Gastroesophageal sphincter (tissue), 3 donors: ENCODE measurements at regions not wholly inside any gene's neighbourhood (a gene's known extent, or its start where the extent isn't known, plus 50 kb on each side); places are given as distances from the start of the nearest gene placed in this dataset.

Source experiments
- EP300 ChIP-seq: sonication (generic); formaldehyde crosslinking; IDR thresholded peaks from one replicate; pipeline ENCODE4 v1.6.1; 2017; ENCODE audit warnings: antibody characterized with exemption, mild to moderate bottlenecking
- POLR2AphosphoS5 ChIP-seq: sonication (generic); formaldehyde crosslinking; IDR thresholded peaks from one replicate; pipeline ENCODE4 v1.6.1; 2017; ENCODE audit warnings: antibody characterized with exemption
- TF ChIP-seq, protein P1 (sequence below), 4 experiments: fragments of 200-600 bp in 2 of 4; fragments of 450-650 bp in 2 of 4; sonication (generic) in 1 of 4; IDR thresholded peaks; one replicate each; pipeline ENCODE4 v1.5.1; 2017 to 2019; ENCODE audit warnings: antibody characterized with exemption in 4 of 4, mild to moderate bottlenecking in 2 of 4, moderate library complexity in 2 of 4

DNA sequence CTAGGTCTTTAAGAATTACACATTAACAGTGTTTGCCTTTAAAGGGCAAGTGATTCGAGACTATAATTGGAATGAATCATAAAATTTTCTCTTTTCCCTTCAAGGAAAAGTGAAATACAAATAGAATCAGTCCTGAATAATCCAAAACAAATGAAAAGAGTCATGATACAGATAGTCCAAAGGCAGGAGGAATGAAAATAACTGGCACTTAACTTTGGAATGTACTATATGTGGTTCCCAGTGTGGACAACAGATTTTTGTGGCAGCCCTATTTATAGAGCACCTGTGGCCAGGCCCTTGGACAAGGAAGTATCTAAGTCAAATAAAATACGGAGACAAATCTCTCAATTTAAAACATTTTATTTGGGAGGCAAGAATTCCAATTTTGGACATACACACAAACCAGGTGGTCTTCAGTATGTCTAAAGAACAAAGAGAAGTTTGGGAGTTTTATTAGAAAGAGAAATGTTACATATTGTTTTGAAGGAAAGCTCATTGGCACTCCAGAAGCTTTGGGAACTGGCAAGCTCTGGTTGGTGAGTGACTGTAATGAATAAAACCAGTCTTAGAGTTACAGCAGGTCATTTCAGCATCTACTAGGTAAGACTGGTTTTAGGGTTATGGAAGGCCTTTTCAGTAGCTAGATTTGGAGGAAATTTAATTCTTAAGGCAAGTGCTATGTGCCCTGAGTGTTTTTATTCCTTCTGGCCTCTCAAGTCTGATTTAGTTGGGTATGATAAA is 116.0 kb upstream of the PAM start:
- TF ChIP-seq POLR2AphosphoS5 = no peak
- TF ChIP-seq, protein P1, sequence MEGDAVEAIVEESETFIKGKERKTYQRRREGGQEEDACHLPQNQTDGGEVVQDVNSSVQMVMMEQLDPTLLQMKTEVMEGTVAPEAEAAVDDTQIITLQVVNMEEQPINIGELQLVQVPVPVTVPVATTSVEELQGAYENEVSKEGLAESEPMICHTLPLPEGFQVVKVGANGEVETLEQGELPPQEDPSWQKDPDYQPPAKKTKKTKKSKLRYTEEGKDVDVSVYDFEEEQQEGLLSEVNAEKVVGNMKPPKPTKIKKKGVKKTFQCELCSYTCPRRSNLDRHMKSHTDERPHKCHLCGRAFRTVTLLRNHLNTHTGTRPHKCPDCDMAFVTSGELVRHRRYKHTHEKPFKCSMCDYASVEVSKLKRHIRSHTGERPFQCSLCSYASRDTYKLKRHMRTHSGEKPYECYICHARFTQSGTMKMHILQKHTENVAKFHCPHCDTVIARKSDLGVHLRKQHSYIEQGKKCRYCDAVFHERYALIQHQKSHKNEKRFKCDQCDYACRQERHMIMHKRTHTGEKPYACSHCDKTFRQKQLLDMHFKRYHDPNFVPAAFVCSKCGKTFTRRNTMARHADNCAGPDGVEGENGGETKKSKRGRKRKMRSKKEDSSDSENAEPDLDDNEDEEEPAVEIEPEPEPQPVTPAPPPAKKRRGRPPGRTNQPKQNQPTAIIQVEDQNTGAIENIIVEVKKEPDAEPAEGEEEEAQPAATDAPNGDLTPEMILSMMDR (IDR thresholded peaks at IDR 0.05) = no peak
- TF ChIP-seq EP300 = no peak
